ENCODE measurements at regions not wholly inside any gene's neighbourhood (a gene's known extent, or its start where the extent isn't known, plus 50 kb on each side); places are given as distances from the start of the nearest gene placed in this dataset.

DNA sequence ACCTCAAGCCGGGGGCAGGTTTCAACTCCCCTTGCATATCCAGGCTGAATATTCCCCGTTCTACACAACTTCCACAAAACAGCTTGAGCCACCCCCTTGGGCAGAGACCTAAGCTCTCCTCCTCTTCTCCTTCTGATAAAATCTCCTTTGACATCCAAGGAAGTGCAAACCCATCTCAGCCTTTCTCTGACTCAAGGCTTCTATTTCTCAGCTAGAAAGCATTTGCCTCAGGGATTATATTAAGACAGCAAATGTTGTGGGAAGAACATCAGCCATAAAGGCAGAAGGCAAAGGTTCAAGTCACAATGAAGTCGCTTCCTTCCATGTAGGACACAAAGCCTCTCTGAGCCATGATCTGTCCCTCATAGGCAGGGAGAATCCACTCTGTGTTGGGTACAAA, 386.6 kb upstream of the ARID1B start:
- no peak overlapping the region for H3K4me3 ChIP-seq (ENCODE audit: low read depth, low read length)
- TF ChIP-seq MYC (IDR thresholded peaks at IDR 0.05; ENCODE audit: low read depth, low read length) (no peak), CTCF (IDR thresholded peaks at IDR 0.05; ENCODE audit: low read depth, low read length) (no peak)

GRCh38 chr6:156389296-156389695, 387.9 kb upstream of the ARID1B start:
- DNase-seq (ENCODE audit: low read depth), result no peak
- no peak overlapping the region for H3K4me3 ChIP-seq (ENCODE audit: low read depth, low read length)
- TF ChIP-seq MYC (IDR thresholded peaks at IDR 0.05; ENCODE audit: low read depth, low read length) (no peak), MAX (IDR thresholded peaks at IDR 0.05; ENCODE audit: low read depth, low read length) (no peak), CTCF (IDR thresholded peaks at IDR 0.05; ENCODE audit: low read depth, low read length) (no peak), POLR2A (IDR thresholded peaks at IDR 0.05; ENCODE audit: extremely low read depth, insufficient read length) (no peak)

More for the DNA sequence above, 386.6 kb upstream of the ARID1B start:
- DNase-seq (ENCODE audit: low read depth), result no peak

GRCh38 chr6:156387472-156387871, 389.7 kb upstream of the ARID1B start:
- TF ChIP-seq POLR2A (IDR thresholded peaks at IDR 0.05; ENCODE audit: extremely low read depth, insufficient read length) (no peak), MYC (IDR thresholded peaks at IDR 0.05; ENCODE audit: low read depth, low read length) (no peak), CTCF (IDR thresholded peaks at IDR 0.05; ENCODE audit: low read depth, low read length) (no peak), MAX (IDR thresholded peaks at IDR 0.05; ENCODE audit: low read depth, low read length) (no peak)
- H3K4me3 ChIP-seq (ENCODE audit: low read depth, low read length), result no peak overlapping the region
- DNase-seq (ENCODE audit: low read depth), result no peak

DNA sequence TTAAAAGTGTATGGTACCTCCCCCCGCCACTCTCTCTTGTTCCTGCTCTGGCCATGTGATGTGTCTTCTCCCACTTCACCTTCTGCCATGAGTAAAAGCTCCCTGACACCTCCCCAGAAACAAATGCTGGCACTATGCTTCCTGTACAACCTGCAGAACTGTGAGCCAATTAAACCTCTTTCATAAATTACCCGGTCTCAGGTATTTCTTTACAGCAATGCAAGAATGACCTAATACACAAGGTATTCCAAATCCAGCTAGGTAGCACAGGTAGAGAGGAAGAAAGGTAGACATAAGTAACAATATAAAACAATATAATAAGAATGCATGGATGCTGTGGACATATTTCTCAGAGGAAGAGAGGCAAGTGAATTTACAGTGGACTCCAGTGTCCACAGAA, 394.1 kb upstream of the ARID1B start:
- TF ChIP-seq CTCF (IDR thresholded peaks at IDR 0.05; ENCODE audit: low read depth, low read length), result no peak
- TF ChIP-seq MAX (IDR thresholded peaks at IDR 0.05; ENCODE audit: low read depth, low read length), result no peak
- no peak for TF ChIP-seq MYC (IDR thresholded peaks at IDR 0.05; ENCODE audit: low read depth, low read length)
- no peak for TF ChIP-seq POLR2A (IDR thresholded peaks at IDR 0.05; ENCODE audit: extremely low read depth, insufficient read length)
- H3K4me3 ChIP-seq (ENCODE audit: low read depth, low read length), result no peak overlapping the region
- DNase-seq (ENCODE audit: low read depth), result no peak

DNA sequence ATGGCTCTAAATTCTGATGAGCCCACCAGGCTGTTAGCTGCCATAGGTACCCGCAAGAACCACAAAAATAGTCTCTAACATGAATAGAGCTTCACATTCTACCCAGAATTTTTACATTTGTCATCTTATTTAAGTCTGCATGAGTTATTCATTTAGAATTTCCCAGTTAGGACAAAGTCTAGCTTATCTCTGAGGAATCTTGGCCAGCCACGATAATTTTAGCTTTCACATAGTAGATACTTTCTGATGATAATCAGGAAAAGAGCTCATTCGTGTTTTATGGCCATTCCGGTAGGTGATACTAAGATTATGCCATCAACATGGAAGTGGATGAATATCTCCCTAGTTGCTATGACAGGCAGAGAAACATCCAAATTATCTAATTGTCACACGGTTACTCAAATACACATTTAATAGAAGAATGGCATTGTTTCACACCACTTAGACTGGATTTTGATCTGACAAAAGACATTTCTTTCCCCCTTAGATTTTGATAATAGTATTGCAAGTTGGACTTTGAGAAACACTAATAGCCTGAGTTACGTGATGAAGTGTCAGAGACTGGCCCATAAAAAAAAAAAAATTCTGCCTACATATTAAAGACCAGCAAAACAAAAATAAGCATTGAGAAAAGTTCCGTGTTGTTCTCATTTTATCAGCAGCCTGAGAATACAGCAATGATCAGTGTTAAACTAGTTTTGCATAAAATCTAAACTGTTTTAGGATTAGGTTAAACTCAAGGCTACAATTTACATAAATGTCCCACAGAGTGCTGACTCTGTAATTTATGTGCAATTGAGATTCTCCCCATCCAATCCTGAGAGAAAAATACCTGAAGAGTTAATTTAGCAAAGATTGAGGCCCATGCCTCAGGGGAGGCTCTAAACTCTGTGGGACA, 397.5 kb upstream of the ARID1B start:
- TF ChIP-seq POLR2A (IDR thresholded peaks at IDR 0.05; ENCODE audit: extremely low read depth, insufficient read length), result no peak
- no peak for TF ChIP-seq MYC (IDR thresholded peaks at IDR 0.05; ENCODE audit: low read depth, low read length)
- TF ChIP-seq MAX (IDR thresholded peaks at IDR 0.05; ENCODE audit: low read depth, low read length), result no peak
- TF ChIP-seq CTCF (IDR thresholded peaks at IDR 0.05; ENCODE audit: low read depth, low read length), result no peak
- H3K4me3 ChIP-seq (ENCODE audit: low read depth, low read length), result no peak overlapping the region
- DNase-seq (ENCODE audit: low read depth), result no peak
